Esophagus muscularis mucosa (tissue), 4 donors: ENCODE measurements at regions not wholly inside any gene's neighbourhood (a gene's known extent, or its start where the extent isn't known, plus 50 kb on each side); places are given as distances from the start of the nearest gene placed in this dataset.

ENCODE experiments used
- CTCF ChIP-seq, 3 experiments: fragments of 200-600 bp in 2 of 3; fragments of 450-650 bp in 1 of 3; sonication (generic) in 2 of 3; IDR thresholded peaks; one replicate each; pipeline ENCODE4 v1.5.1; 2017 to 2019; ENCODE audit warnings: antibody characterized with exemption in 3 of 3, mild to moderate bottlenecking in 2 of 3, moderate library complexity in 1 of 3
- EP300 ChIP-seq: sonication (generic); formaldehyde crosslinking; IDR thresholded peaks from one replicate; pipeline ENCODE4 v1.6.1; 2017; ENCODE audit warnings: antibody characterized with exemption
- POLR2A ChIP-seq: fragments of 450-650 bp; IDR thresholded peaks from one replicate; pipeline ENCODE4 v1.6.1; 2017; ENCODE audit warnings: antibody characterized with exemption, moderate library complexity, mild to moderate bottlenecking, low read depth

DNA sequence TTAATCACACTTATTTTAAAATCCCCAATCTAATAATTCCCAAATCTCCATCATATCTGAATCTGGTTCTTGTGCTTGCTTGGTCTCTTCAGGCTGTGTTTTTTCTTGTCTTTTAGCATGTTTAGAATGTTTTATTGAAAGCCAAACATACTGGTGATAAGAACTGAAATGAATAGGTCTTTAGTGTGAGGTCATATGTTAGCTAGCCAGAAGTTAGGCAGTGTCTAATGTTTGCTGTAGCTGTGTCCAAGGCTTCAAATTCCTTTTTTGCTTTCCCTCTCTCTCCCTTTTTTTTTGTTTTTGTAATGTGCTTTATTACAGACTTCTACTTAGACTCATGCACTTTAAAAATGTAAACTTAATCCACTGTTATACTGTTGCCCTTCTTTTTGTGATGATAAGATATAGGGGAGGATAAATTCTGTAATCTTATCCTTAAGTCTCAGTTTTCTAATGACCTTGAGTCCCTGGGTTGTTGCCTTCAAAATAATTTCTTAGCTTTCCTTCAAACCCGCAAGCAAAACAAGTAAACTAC lies 725.1 kb downstream of the BRINP3 start:
- TF ChIP-seq CTCF (IDR thresholded peaks at IDR 0.05) = no peak
- TF ChIP-seq POLR2A = no peak
- no peak for TF ChIP-seq EP300
